Activated CD4-positive, alpha-beta memory T cell treated with anti-CD3 and anti-CD28 coated beads, Interleukin-2, amount 10 ng/mL, durations not matched to agents 7 days and 5 days (primary cell): ENCODE measurements at regions not wholly inside any gene's neighbourhood (a gene's known extent, or its start where the extent isn't known, plus 50 kb on each side); places are given as distances from the start of the nearest gene placed in this dataset.
A peak's percentile ranks its signal among the peaks of the same experiment; 100 is the strongest.

Experiments
- CTCF ChIA-PET: fragments of 350-600 bp; sonication (Branson Sonifier 250); formaldehyde crosslinking; loops from one replicate; lab custom pipeline; 2021; ENCODE audit warnings: antibody characterized with exemption, inconsistent platforms; lab: Charles Lee
- POLR2A ChIA-PET: fragments of 350-600 bp; sonication (Branson Sonifier 250); formaldehyde crosslinking; loops from one replicate; lab custom pipeline; 2021; ENCODE audit warnings: antibody characterized with exemption; lab: Charles Lee
- DNase-seq: peaks from one replicate; pipeline ENCODE4 v3.0.0-alpha.2; 2020
- H3K27ac Mint-ChIP-seq: one replicate; pipeline ENCODE4 v1.8.0; 2021; ENCODE audit warnings: mild to moderate bottlenecking, mixed read lengths
- H3K27me3 Mint-ChIP-seq: one replicate; pipeline ENCODE4 v1.8.0; 2021; ENCODE audit warnings: mixed read lengths
- H3K36me3 Mint-ChIP-seq: one replicate; pipeline ENCODE4 v1.8.0; 2021; ENCODE audit warnings: low read depth, mixed read lengths
- H3K4me1 Mint-ChIP-seq: one replicate; pipeline ENCODE4 v1.8.0; 2021; ENCODE audit warnings: mixed read lengths
- H3K4me3 Mint-ChIP-seq: one replicate; pipeline ENCODE4 v1.8.0; 2021; ENCODE audit warnings: mild to moderate bottlenecking, mixed read lengths
- H3K9me3 Mint-ChIP-seq: one replicate; pipeline ENCODE4 v1.8.0; 2021; ENCODE audit warnings: mixed read lengths

DNA sequence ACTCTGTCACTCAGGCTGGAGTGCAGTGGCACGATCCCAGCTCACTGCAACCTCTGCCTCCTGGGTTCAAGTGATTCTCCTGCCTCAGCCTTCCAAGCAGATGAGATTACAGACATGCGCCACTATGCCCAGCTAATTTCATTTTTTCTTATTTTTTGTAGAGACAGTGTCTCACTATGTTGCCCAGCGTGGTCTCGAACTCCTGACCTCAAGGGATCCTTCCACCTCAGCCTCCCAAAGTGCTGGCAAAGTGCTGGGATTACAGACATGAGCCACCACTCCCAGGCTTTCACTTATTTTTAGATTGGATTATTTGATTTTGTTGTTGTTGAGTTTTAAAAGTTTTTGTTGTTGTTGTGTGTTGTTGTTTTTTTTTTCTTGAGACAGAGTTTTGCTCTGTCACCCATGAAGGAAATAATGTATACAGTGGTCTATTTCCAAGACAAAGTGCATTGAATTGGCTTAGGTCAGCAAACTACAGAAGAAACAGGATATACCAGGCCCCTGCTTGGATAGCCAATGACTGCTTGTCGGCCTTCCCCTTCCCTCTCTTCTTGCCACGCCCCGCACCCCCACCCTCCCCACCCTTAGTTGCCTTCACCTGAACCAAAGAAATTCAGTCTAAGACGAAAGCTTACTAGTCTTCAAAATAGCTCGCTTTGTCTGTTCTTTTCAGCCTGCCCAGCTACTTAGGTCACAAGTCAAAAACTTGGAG lies 91.8 kb upstream of the CLDN5 start:
- no peak for DNase-seq
- no peaks in the 10 kb centered on the region for H3K9me3 Mint-ChIP-seq
- CTCF ChIA-PET: interaction anchor here (1.1 kb wide), 1 partner anchor 14 kb away, joined by 7 read pairs; no protein-coding TSS in a partner anchor
- H3K4me3 Mint-ChIP-seq: no peak overlapping the region
- peaks cover 18% of the 10 kb centered on the region for H3K27me3 Mint-ChIP-seq
- H3K27ac Mint-ChIP-seq: no peak overlapping the region
- POLR2A ChIA-PET: no interaction called here
- peaks cover 6% of the 10 kb centered on the region for H3K4me1 Mint-ChIP-seq
- no peaks in the 10 kb centered on the region for H3K36me3 Mint-ChIP-seq

DNA sequence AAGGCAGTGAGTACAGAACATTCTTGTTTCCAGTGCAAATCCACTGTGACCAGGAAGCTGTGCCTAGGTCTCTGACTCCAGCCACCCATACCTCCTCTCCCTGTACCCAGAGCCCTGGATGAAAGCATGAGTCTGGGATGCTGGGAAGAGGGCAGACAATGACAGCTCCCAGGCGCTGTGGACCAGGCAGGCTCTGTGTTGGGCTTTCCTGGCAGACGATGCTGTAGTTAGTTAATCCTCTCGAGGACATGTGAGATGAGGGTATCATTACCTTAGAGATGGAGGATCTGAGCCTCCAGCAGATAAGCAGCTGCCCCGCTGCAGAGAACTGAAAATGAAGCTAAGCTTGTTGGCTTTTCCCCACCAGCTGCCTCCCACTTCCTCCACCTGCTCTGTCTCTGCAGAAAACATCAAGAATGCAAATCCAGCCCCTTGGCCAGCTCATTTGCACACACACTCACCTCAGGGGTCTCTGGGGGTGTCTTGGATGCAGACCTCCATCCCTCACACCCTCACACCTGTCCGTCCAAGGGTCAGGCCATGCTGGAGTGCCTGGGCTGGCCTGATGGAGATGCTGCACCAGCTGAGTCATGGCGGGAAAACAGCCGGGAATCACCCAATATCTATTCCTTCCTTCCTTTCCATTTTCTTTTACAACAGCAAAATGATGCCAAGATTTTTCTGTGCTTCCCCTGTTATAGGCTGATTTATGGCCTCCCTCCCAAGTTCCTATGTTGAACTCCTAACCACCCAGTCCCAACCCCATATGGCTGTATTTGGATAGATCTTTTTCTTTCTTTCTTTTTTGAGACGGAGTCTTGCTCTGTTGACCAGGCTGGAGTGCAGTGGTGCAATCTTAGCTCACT lies 94.9 kb upstream of the SEPTIN5 start:
- CTCF ChIA-PET: interaction anchor here (2.1 kb wide), 1 partner anchor 11 kb away, joined by 4 read pairs; no protein-coding TSS in a partner anchor

DNA sequence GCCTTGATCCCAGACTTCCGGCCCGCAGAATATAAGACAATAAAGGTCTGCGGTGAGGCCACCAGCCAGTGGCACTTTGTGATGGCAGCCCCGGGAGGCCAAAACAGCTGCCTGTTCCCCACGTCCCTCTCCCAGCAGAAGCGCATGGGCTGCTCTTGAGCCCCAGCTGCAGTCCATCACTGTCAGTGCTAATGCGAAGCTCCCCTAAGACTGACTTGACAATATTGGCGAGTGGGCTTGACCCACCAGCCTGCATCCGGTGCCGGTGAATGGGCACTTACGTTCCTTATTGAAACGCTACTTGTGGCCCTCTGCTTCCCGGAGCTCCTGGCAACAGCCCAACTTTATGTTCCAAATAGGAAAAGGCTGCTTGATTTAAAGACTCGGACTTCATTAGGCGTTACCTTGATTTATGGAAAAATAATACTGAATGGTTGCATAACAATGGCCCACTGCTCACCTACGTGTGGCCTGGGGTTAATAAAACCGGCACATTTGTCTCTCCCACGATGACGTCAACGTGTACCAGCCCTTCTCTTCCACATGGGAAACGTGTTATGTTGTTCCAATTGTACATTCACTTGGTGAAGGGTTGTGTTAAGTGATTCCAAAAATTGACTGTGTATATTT lies 93.4 kb upstream of the SEPTIN5 start:
- no peak for DNase-seq
- Mint-ChIP-seq H3K27me3 (peaks cover 8% of the 10 kb centered on the region), H3K4me3 (no peak overlapping the region), H3K4me1 (peaks cover 6% of the 10 kb centered on the region), H3K36me3 (no peaks in the 10 kb centered on the region), H3K27ac (no peak overlapping the region), H3K9me3 (no peaks in the 10 kb centered on the region)
- ChIA-PET CTCF (no interaction called here), POLR2A (no interaction called here)

More for the DNA sequence above, 94.9 kb upstream of the SEPTIN5 start:
- POLR2A ChIA-PET: interaction anchor here (0.6 to 0.8 kb wide), 2 partner anchors 54 to 97 kb away, joined by 3 read pairs; no protein-coding TSS in a partner anchor
- H3K4me1 Mint-ChIP-seq: peaks cover 6% of the 10 kb centered on the region
- peaks cover 17% of the 10 kb centered on the region for H3K27me3 Mint-ChIP-seq
- H3K9me3 Mint-ChIP-seq: no peaks in the 10 kb centered on the region
- no peak overlapping the region for H3K27ac Mint-ChIP-seq
- no peaks in the 10 kb centered on the region for H3K36me3 Mint-ChIP-seq
- no peak for DNase-seq
- no peak overlapping the region for H3K4me3 Mint-ChIP-seq

- POLR2A ChIA-PET: no interaction called here
- Mint-ChIP-seq H3K4me3 (no peak overlapping the region), H3K27me3 (peaks cover 8% of the 10 kb centered on the region), H3K36me3 (no peaks in the 10 kb centered on the region), H3K27ac (no peak overlapping the region), H3K4me1 (peaks cover 6% of the 10 kb centered on the region), H3K9me3 (no peaks in the 10 kb centered on the region)
- CTCF ChIA-PET: no interaction called here
- no peak for DNase-seq
Measured at GRCh38 chr22:19621373-19622060, 92.8 kb upstream of the SEPTIN5 start.

GRCh38 chr22:19622061-19622441 lies 92.3 kb upstream of the SEPTIN5 start:
- no peak for DNase-seq
- Mint-ChIP-seq H3K4me1 (peaks cover 6% of the 10 kb centered on the region), H3K27ac (no peak overlapping the region), H3K9me3 (no peaks in the 10 kb centered on the region), H3K27me3 (peaks cover 8% of the 10 kb centered on the region), H3K4me3 (no peak overlapping the region), H3K36me3 (no peaks in the 10 kb centered on the region)
- ChIA-PET POLR2A (no interaction called here), CTCF (no interaction called here)

DNA sequence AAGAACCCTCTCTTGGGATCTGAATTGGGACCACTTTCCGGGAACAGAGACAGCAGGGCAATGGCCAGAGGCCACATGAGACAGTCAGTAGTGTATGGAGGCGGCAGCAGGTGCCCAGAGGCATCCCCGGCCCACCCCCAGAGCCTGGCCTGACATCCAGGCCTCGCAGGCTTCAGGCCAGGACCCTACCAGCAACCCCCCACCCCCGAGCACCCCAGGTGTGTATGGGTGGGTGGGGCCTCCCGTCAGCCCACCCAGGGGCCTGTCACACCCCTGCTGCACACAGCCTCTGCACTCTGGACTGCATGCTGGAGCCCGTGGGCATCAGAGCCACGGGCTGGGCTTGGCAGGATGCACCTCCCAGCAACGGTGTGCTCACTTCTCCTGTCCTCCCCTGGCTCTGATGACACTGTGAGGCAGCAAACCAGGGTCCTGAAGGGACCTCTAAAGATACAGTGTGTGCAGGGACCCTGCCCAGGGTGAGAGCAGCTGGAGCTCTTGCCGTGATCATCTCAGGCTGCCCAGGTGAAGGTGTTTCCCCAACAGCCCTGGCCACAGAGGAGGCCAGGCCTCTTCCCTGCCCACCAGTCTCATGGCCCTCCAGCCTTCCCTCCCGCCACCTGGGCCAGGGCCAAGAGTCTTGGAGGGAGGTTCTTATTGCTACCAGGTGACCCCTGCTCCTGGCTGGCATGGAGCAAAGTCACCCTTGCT lies 88.8 kb upstream of the SEPTIN5 start:
- ChIA-PET CTCF (no interaction called here), POLR2A (no interaction called here)
- Mint-ChIP-seq H3K27me3 (peaks cover 4% of the 10 kb centered on the region), H3K4me3 (no peak overlapping the region), H3K36me3 (no peaks in the 10 kb centered on the region), H3K27ac (no peak overlapping the region), H3K9me3 (no peaks in the 10 kb centered on the region), H3K4me1 (peaks cover 2% of the 10 kb centered on the region)
- DNase-seq: no peak

- no peak for DNase-seq
- no peak overlapping the region for H3K27ac Mint-ChIP-seq
- peaks cover 6% of the 10 kb centered on the region for H3K27me3 Mint-ChIP-seq
- no peak overlapping the region for H3K4me3 Mint-ChIP-seq
- H3K36me3 Mint-ChIP-seq: no peaks in the 10 kb centered on the region
- no peaks in the 10 kb centered on the region for H3K9me3 Mint-ChIP-seq
- ChIA-PET POLR2A (no interaction called here), CTCF (no interaction called here)
- peaks cover 2% of the 10 kb centered on the region for H3K4me1 Mint-ChIP-seq
Measured at GRCh38 chr22:19626042-19626587, 88.2 kb upstream of the SEPTIN5 start.

DNA sequence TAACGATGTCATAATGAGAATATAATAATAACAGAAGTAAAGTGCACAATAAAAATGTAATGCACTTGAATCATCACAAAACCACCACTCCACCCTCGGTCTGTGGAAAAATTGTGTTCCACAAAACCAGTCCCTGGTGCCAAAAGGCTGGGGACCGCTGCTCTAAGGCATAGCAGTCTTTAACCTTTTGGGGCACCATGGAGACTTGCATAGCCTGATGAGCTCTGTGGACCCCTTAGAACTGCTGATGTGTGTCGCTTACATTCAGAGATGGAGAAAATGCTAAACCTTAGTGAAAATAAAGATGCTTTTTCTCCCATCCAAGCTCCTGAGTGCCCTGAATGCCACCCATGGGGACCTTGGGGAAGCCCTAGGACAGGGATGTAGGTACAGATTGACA lies 87.6 kb upstream of the SEPTIN5 start:
- Mint-ChIP-seq H3K27ac (no peak overlapping the region), H3K36me3 (no peaks in the 10 kb centered on the region), H3K9me3 (no peaks in the 10 kb centered on the region), H3K4me1 (peaks cover 2% of the 10 kb centered on the region), H3K27me3 (peaks cover 6% of the 10 kb centered on the region), H3K4me3 (no peak overlapping the region)
- ChIA-PET CTCF (interaction anchor here (0.5 kb wide), 1 partner anchor 110 kb away, joined by 3 read pairs; no protein-coding TSS in a partner anchor), POLR2A (no interaction called here)
- no peak for DNase-seq

DNA sequence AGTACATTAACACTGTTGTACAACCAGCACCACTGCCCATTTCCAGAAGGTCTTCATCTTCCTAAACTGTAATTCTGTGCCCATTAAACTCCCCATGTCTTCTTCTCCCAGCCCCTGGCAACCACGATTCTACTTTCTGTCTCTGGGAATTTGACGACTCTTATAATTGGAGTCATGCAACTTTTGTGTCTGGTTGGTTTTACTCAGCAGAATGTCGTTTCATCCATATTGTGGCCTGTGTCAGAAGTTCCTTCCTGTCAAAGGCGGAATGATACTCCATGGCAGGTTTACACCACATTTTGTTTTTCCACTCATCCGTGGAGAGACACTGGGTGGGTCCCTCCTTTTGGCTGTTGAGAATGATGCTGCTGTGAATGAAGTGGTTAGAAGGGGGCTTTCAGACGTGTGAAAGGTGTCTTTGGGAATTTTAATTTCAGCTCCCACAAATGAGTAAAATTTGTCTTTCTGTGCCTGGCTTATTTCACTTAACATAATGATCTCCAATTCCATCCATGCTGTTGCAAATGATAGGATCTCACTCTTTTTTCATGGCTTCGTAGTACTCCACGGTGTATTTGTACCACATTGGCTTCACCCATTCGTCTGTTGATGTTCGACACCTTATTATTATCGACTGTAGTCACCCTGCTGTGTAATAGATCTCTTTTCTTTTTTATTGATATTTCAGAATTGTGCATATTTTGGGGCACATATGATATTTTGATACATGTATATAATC lies 86.1 kb upstream of the SEPTIN5 start:
- Mint-ChIP-seq H3K36me3 (no peaks in the 10 kb centered on the region), H3K4me3 (no peak overlapping the region), H3K9me3 (no peaks in the 10 kb centered on the region), H3K27me3 (peaks cover 6% of the 10 kb centered on the region), H3K27ac (no peak overlapping the region), H3K4me1 (peaks cover 2% of the 10 kb centered on the region)
- DNase-seq: no peak
- POLR2A ChIA-PET: no interaction called here
- CTCF ChIA-PET: interaction anchor here (1.9 to 2.0 kb wide), 2 partner anchors 132 to 484 kb away, joined by 6 to 8 read pairs; partner anchors contain the start of gene ESS2

DNA sequence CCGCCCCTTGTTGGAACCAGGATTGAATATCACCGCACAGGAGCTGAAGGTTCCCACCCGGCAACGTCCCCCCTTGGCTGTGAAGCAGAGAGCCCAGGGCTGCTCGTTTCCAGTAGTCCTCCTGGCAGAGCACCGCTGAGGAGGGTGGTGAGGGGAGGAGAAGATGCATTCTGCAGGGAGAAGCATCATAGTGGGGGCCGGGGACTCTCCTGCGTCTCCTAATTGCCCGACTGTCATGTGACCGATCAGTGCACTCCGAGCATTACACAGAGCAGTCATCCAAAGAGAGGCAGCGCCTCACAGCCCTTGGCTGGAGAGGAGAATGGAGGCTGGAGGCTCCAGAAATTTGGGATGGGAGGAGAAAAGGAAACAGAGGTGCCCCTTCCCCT lies 85.0 kb upstream of the SEPTIN5 start:
- Mint-ChIP-seq H3K27me3 (peaks cover 6% of the 10 kb centered on the region), H3K4me3 (no peak overlapping the region), H3K36me3 (no peaks in the 10 kb centered on the region), H3K27ac (no peak overlapping the region), H3K9me3 (no peaks in the 10 kb centered on the region), H3K4me1 (peaks cover 2% of the 10 kb centered on the region)
- ChIA-PET CTCF (interaction anchor here (0.6 to 2.0 kb wide), 24 partner anchors 11 to 485 kb away, joined by 3 to 18 read pairs (median 5); partner anchors contain the start of genes CDC45, CLTCL1 and ESS2), POLR2A (interaction anchor here (1.0 to 1.5 kb wide), 2 partner anchors 151 to 184 kb away, joined by 3 to 9 read pairs; no protein-coding TSS in a partner anchor)
- no peak for DNase-seq

GRCh38 chr22:19629720-19630419 lies 84.4 kb upstream of the SEPTIN5 start:
- DNase-seq: peak; percentile 86
- H3K27ac Mint-ChIP-seq: no peak overlapping the region
- no peaks in the 10 kb centered on the region for H3K36me3 Mint-ChIP-seq
- H3K4me1 Mint-ChIP-seq: peaks cover 2% of the 10 kb centered on the region
- H3K27me3 Mint-ChIP-seq: peaks cover 6% of the 10 kb centered on the region
- no peak overlapping the region for H3K4me3 Mint-ChIP-seq
- no peaks in the 10 kb centered on the region for H3K9me3 Mint-ChIP-seq
- ChIA-PET POLR2A (interaction anchor here (1.0 to 1.5 kb wide), 3 partner anchors 150 to 185 kb away, joined by 3 to 9 read pairs (median 3); partner anchors contain the start of gene CDC45), CTCF (interaction anchor here (0.6 to 2.0 kb wide), 29 partner anchors 11 to 486 kb away, joined by 3 to 18 read pairs (median 4); partner anchors contain the start of genes CDC45, CLTCL1 and ESS2)
